ENCODE measurements at regions not wholly inside any gene's neighbourhood (a gene's known extent, or its start where the extent isn't known, plus 50 kb on each side); places are given as distances from the start of the nearest gene placed in this dataset.

DNA sequence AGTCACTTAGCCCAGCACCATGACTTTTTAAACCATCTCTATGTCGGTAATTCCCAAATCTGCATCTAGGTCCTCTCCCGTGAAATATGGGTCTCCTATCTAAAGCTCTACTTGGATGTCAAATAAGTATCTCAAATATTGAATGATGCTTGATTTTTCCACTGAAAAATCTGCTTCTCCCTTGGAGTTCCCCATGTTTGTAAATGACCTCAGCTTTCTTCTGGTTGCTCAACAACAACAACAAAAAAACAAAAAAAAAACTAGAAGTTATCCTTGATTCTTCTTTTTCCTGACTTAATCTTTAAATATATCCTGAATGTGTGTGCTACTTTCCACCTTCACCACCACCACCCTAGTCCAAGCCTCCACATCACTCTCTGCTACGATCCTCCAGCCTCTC lies 307.5 kb upstream of the UBE2E2 start:
- Histone ChIP-seq H3K4ac (ENCODE audit: low read depth, low read length) (no peak overlapping the region), H3K27me3 (ENCODE audit: insufficient read depth, low read length) (no peaks in the 10 kb centered on the region), H3K4me2 (ENCODE audit: insufficient read depth, insufficient read length, low read length) (no peak overlapping the region), H3K9ac (ENCODE audit: extremely low read depth, insufficient read length, low read length) (no peak overlapping the region), H2BK20ac (ENCODE audit: low read depth, low read length, poor library complexity, severe bottlenecking) (no peak overlapping the region), H4K5ac (ENCODE audit: insufficient read length, low read depth, low read length) (no peak overlapping the region), H4K91ac (ENCODE audit: insufficient read length, low read depth, low read length) (no peak overlapping the region), H4K8ac (replicated peaks; ENCODE audit: insufficient read length, low read depth, low read length) (no peak overlapping the region), H2AK5ac (ENCODE audit: insufficient read length, low read length) (no peak overlapping the region), H2BK5ac (ENCODE audit: insufficient read length, low read length) (no peak overlapping the region), H3K14ac (ENCODE audit: insufficient read depth, low read length) (no peak overlapping the region), H3K4me1 (ENCODE audit: insufficient read depth, low read length) (no peaks in the 10 kb centered on the region), H3K79me1 (ENCODE audit: insufficient read depth, low read depth, low read length, poor library complexity, severe bottlenecking) (no peaks in the 10 kb centered on the region), H2BK120ac (ENCODE audit: low read depth, low read length, poor library complexity, severe bottlenecking) (no peak overlapping the region), H2BK15ac (ENCODE audit: low read depth, low read length) (no peak overlapping the region), H2BK12ac (ENCODE audit: insufficient read length, low read depth, low read length) (no peak overlapping the region), H3K23me2 (ENCODE audit: insufficient read length, low read depth, low read length, poor library complexity, severe bottlenecking) (no peaks in the 10 kb centered on the region), H3K27ac (ENCODE audit: insufficient read length, low read depth, low read length) (no peak overlapping the region), H3K79me2 (ENCODE audit: insufficient read depth, low read length) (no peaks in the 10 kb centered on the region), H3K23ac (ENCODE audit: insufficient read length, low read depth, low read length) (no peak overlapping the region), H2AFZ (ENCODE audit: low read length) (no peak overlapping the region), H3K56ac (ENCODE audit: insufficient read length, low read depth, low read length) (no peak overlapping the region), H4K20me1 (ENCODE audit: control insufficient read depth, insufficient read depth, insufficient read length) (no peaks in the 10 kb centered on the region), H3K18ac (ENCODE audit: insufficient read length, low read depth, low read length) (no peak overlapping the region), H3K9me3 (ENCODE audit: control insufficient read depth, low read depth, low read length) (no peaks in the 10 kb centered on the region), H3T11ph (ENCODE audit: low read length) (no peak overlapping the region)
- Mint-ChIP-seq H3K4me1 (no peaks in the 10 kb centered on the region), H3K4me3 (no peak overlapping the region), H3K9me3 (peaks cover 0 to 1% of the 10 kb centered on the region in 2 experiments; a peak in 2 of 5 replicates), H3K27ac (no peak overlapping the region), H3K27me3 (ENCODE audit: low read depth) (no peaks in the 10 kb centered on the region), H3K36me3 (ENCODE audit: insufficient read depth in 1 of 3, low read depth in 3 of 3) (no peaks in the 10 kb centered on the region)
- no peak for DNase-seq
- no peak for TF ChIP-seq CTCF (conservative IDR thresholded peaks at IDR 0.05)
- WGBS (ENCODE audit: extremely low coverage, insufficient read length, low lambda C conversion rate) = no CpG with 5 or more reads among the region's 3 CpGs
